ENCODE measurements at regions not wholly inside any gene's neighbourhood (a gene's known extent, or its start where the extent isn't known, plus 50 kb on each side); places are given as distances from the start of the nearest gene placed in this dataset.

DNA sequence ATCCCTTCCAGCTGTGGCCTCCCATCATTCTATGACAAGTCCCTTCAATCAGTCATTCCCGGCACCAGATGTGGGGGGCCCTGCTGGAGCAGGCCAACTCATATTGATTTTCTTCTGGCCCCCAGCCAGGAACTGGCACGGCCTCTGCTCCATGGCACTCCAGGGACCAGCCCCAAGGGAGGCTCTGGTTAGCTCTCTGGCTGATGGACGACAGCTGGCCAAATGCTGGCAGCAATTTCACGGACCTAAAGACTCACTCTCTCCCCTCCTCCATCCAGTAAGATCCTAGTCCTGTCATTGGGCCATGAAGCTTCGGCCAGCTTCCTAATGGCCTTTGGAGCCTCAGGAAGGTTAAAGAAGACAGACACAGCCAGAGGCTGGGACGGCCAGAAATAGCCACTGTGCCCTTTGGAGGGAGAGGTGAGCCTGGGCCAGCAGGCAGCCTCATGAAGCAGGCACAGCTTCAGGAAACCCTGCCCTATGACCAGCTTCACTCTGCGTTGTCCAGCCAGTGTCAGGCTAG, 131.0 kb downstream of the MEX3B start:
- Histone ChIP-seq H3K27me3 (no peaks in the 10 kb centered on the region), H3K9me3 (peaks cover 17% of the 10 kb centered on the region), H3K36me3 (no peaks in the 10 kb centered on the region), H3K4me3 (no peak overlapping the region)
- peak; percentile 33 for DNase-seq

DNA sequence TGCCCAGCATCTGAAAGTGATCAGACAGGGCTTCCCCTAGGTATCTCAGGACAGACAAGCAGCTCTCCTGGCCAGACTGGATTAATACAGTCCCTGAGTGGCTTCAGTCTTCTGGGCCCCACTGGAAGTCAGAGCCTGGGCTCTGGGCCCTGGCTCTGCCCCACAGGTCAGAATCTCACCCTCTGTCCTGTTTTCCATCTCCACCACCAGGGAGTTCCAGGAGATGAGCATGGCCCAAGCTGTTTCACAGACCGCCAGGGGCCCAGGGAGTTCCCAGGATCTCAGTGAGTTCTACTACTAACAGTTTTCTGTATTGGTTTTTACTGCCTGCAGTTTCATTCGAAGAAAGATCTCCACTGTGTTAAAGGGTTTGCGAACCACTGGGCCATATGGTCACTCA, 131.5 kb downstream of the MEX3B start:
- no peak overlapping the region for H3K4me3 ChIP-seq
- peaks cover 16% of the 10 kb centered on the region for H3K9me3 ChIP-seq
- DNase-seq, result no peak
- H3K27me3 ChIP-seq, result no peaks in the 10 kb centered on the region
- H3K36me3 ChIP-seq, result no peaks in the 10 kb centered on the region

DNA sequence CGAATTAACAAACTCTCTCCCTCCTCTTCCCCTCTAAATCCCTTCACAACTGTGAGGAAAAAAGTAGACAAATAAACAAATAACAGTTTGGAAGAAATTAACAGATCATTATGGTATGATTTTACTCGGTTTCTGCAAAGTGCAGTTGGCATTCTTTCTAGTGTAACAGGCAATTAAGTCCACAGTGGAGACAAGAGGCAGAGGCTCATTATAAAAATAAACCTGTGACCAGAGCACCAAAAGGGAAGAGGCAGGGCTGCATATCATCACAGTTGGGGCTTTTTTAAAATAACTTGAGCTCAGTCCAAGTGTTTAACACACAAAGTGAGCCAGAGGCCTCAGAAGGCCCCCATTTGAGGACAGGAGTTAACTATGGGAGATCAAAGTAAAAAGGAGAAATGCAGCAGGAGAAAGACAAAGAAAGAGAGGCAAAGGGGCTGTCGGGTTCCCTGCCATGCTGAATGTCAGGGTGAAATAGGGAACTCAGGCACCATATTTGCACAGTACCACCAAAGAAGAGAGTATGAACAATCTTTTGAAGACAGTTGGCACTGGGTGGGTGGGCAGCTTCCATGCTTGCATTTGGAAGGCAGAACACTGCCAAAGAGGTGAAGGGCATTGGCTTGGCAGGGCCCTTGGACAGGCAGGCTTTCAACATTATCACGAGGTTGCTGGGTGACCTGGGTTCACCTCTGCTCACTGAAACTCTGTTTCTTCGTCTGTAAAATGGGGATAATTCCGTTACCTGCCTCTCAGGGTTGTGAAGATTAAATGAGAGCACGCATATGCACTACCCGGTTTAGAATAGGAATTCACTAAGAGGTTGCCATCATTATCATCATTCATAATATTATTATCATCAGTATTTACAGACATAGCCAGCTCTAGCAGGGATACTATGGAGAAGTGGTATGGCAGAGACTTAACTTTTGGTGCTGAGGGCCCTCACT, 134.5 kb downstream of the MEX3B start:
- H3K4me3 ChIP-seq, result no peak overlapping the region
- H3K27me3 ChIP-seq, result no peaks in the 10 kb centered on the region
- DNase-seq, result no peak
- no peaks in the 10 kb centered on the region for H3K9me3 ChIP-seq
- H3K36me3 ChIP-seq, result no peaks in the 10 kb centered on the region

DNA sequence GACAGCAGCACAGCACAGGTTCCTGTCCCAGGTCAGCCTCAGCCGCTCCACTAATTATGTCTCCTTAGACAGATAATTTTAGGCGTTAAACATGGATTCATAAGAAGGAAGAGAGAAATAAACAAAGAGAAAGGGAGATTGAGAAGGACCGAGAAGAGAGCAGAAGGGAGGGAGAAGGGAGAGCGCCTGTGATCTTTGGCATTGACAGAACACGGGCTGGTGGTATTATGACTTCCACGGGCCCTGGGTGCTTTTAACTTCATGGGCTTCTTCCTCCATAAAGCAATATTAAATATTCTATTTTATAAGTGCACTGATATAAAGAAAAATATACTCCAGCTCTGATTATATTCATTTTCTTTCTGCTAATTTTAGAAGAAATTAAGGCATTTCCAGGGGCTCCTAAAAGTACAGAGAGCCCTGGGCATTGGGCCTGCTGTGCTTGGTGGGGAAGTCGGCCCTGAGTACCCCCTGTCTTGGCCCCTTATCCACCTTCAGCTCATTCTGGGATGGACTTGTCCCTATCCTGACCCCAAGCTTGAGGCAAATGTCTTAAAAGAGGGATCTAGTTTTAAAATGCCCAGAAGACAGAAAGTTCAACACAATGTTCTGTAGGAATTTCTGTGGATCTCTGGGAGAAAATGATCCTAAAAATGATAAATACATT, 135.3 kb downstream of the MEX3B start:
- Histone ChIP-seq H3K27me3 (no peaks in the 10 kb centered on the region), H3K4me3 (no peak overlapping the region), H3K9me3 (no peaks in the 10 kb centered on the region), H3K36me3 (no peaks in the 10 kb centered on the region)
- no peak for DNase-seq

GRCh38 chr15:81909011-81909358, 136.8 kb downstream of the MEX3B start:
- H3K4me3 ChIP-seq, result no peak overlapping the region
- no peaks in the 10 kb centered on the region for H3K9me3 ChIP-seq
- no peaks in the 10 kb centered on the region for H3K27me3 ChIP-seq
- H3K36me3 ChIP-seq, result no peaks in the 10 kb centered on the region
- no peak for DNase-seq

DNA sequence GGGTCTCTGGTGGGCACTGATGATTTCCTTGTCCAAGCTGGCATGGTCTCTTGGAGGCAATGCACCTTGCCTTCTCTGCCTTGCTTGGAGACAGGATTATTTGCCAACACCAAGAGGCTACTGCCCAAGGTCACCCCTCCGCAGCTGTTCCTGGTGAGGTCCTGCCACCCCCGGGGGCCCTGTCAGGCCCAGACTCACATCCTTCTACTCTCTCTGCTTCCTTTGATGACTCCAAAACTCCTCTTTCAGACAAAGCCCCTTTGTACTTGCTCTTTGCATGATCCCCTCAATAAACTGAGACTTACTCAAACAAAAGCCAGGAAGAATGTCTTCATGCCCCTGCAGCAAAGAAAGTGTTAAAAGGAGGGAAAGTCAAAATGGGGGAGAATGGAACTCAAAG, 137.7 kb downstream of the MEX3B start:
- Histone ChIP-seq H3K4me3 (no peak overlapping the region), H3K27me3 (no peaks in the 10 kb centered on the region), H3K9me3 (no peaks in the 10 kb centered on the region), H3K36me3 (no peaks in the 10 kb centered on the region)
- DNase-seq, result no peak

GRCh38 chr15:81907521-81907920, 138.3 kb downstream of the MEX3B start:
- no peak overlapping the region for H3K4me3 ChIP-seq
- no peaks in the 10 kb centered on the region for H3K36me3 ChIP-seq
- H3K27me3 ChIP-seq, result no peaks in the 10 kb centered on the region
- no peak for DNase-seq
- no peaks in the 10 kb centered on the region for H3K9me3 ChIP-seq

GRCh38 chr15:81905889-81906288, 139.9 kb downstream of the MEX3B start:
- Histone ChIP-seq H3K36me3 (no peaks in the 10 kb centered on the region), H3K27me3 (no peaks in the 10 kb centered on the region), H3K4me3 (no peak overlapping the region), H3K9me3 (no peaks in the 10 kb centered on the region)
- DNase-seq, result no peak

- no peaks in the 10 kb centered on the region for H3K36me3 ChIP-seq
- no peaks in the 10 kb centered on the region for H3K27me3 ChIP-seq
- no peak overlapping the region for H3K4me3 ChIP-seq
- DNase-seq, result no peak
- no peaks in the 10 kb centered on the region for H3K9me3 ChIP-seq
Measured at GRCh38 chr15:81901319-81901718, 144.5 kb downstream of the MEX3B start.

GRCh38 chr15:81899730-81900129, 146.1 kb downstream of the MEX3B start:
- Histone ChIP-seq H3K27me3 (no peaks in the 10 kb centered on the region), H3K9me3 (no peaks in the 10 kb centered on the region), H3K4me3 (no peak overlapping the region), H3K36me3 (no peaks in the 10 kb centered on the region)
- no peak for DNase-seq

GRCh38 chr15:81899024-81899423, 146.8 kb downstream of the MEX3B start:
- no peaks in the 10 kb centered on the region for H3K36me3 ChIP-seq
- no peak for DNase-seq
- H3K4me3 ChIP-seq, result no peak overlapping the region
- no peaks in the 10 kb centered on the region for H3K9me3 ChIP-seq
- H3K27me3 ChIP-seq, result no peaks in the 10 kb centered on the region

DNA sequence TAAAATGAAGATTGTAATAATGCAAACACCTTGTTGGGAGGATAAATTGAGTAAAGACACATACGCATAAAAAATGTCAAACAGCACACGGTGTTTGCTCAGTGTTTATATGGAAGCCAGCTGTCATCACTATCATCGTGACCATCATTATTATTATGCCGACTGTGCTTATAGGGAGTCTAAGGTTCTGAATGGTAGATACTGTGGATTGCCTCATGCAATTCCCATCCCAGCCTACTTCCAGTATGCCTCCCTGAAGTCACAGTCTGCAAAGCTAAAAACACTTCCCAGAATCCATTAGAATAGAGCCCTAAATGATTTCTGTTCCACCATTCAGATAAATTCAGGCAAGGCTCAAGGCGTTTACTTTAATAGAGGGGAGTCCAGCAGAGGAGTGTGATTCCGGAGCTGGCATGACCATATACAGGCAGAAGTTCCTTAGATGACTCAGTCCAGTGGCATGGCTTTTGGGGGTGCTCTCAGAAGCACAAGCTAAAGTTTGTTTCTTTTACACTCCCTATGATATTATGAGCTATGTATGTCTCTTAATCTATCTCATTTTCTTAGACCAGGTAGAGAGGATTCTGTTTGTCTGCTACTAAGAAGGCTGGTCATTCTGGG, 148.7 kb downstream of the MEX3B start:
- H3K9me3 ChIP-seq, result no peaks in the 10 kb centered on the region
- no peaks in the 10 kb centered on the region for H3K36me3 ChIP-seq
- H3K27me3 ChIP-seq, result no peaks in the 10 kb centered on the region
- DNase-seq, result peak; percentile 73
- H3K4me3 ChIP-seq, result no peak overlapping the region

DNA sequence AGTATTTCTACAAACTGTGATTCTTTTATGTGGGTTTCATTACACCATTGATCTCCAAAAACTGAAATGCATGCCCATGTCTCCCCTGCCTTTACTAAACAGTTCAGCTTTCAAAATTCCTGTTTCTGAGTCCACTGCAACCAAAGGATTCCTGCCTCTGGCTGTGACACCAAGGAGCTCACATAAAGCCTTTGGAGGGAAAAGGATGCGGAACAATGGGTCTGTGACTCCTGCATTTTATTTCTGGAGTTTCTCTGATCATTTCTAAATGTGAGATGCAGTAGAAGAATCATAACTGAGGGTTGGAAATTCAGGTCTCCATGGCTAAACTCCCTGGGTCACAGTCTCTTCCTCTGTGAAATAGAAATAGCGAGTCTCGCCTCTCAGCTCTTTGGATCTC, 149.5 kb downstream of the MEX3B start:
- DNase-seq, result no peak
- Histone ChIP-seq H3K9me3 (no peaks in the 10 kb centered on the region), H3K36me3 (no peaks in the 10 kb centered on the region), H3K4me3 (no peak overlapping the region), H3K27me3 (no peaks in the 10 kb centered on the region)

DNA sequence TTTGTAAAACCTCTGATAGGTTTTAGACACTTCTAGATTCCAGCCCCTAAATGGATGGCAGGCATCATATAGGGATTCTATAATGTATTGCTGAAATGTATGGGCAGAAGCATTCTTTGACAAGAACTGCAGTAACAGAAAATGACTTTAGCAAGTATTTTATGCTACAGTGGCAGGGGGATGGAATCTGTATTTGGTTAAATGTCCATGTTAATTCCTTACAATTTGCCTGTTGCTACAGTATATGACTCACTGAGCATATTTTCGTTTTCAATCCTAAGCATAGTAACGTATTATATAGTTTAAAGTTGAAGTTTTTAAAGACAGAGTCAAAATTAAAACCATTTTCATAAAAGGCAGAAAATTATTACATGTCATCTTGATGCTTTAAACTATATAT, 150.1 kb downstream of the MEX3B start:
- H3K27me3 ChIP-seq, result no peaks in the 10 kb centered on the region
- no peaks in the 10 kb centered on the region for H3K9me3 ChIP-seq
- DNase-seq, result no peak
- no peak overlapping the region for H3K4me3 ChIP-seq
- H3K36me3 ChIP-seq, result no peaks in the 10 kb centered on the region

- no peak for DNase-seq
- no peaks in the 10 kb centered on the region for H3K27me3 ChIP-seq
- H3K4me3 ChIP-seq, result no peak overlapping the region
- H3K9me3 ChIP-seq, result no peaks in the 10 kb centered on the region
- no peaks in the 10 kb centered on the region for H3K36me3 ChIP-seq
Measured at GRCh38 chr15:81894061-81894460, 151.8 kb downstream of the MEX3B start.

GRCh38 chr15:81893182-81893835, 152.5 kb downstream of the MEX3B start:
- H3K9me3 ChIP-seq, result no peaks in the 10 kb centered on the region
- DNase-seq, result no peak
- no peak overlapping the region for H3K4me3 ChIP-seq
- no peaks in the 10 kb centered on the region for H3K36me3 ChIP-seq
- H3K27me3 ChIP-seq, result no peaks in the 10 kb centered on the region

- Histone ChIP-seq H3K9me3 (no peaks in the 10 kb centered on the region), H3K4me3 (no peak overlapping the region), H3K36me3 (no peaks in the 10 kb centered on the region), H3K27me3 (no peaks in the 10 kb centered on the region)
- no peak for DNase-seq
Measured at GRCh38 chr15:81890496-81890895, 155.3 kb downstream of the MEX3B start.

All from MG63 (cell line).